ENCODE measurements at regions not wholly inside any gene's neighbourhood (a gene's known extent, or its start where the extent isn't known, plus 50 kb on each side); places are given as distances from the start of the nearest gene placed in this dataset.
A peak's percentile ranks its signal among the peaks of the same experiment; 100 is the strongest.

GRCh38 chr15:35167675-35168074, 82.6 kb upstream of the NANOGP8 start (continued):
- TF ChIP-seq EZH2phosphoT487 (IDR thresholded peaks at IDR 0.05; ENCODE audit: unreplicated experiment), result no peak

DNA sequence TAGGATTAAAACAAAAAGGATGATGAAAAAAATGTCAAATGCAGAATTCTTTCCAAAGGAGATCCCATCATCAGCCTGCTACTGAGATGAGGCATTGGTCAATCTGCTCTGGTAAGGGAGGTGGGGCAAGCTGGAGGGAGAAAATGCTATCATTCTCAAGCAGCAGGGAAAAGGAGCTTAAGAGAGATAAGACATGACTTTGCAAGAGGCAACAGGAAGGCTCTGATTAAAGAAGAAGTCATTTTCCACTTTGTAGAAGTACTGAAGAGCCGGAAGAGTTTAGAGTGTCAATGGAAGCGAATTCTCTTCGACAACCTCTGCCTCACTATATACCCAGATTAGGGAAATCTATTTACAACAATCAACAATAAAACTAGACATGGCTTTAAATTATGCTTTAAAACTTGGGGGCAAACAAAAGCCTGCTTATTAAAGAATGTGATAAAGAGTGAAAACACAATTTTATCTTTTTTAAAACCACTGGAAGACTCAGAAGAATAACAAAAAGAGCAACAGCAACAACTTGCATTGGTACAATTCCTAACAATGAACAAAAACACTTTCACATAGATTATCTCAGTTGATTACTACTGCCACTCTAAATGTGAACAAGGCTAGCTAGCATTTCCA, 81.8 kb upstream of the NANOGP8 start:
- no peak overlapping the region for H3K27ac ChIP-seq (ENCODE audit: low read depth)
- Mint-ChIP-seq H3K27me3 (ENCODE audit: insufficient read depth, low read depth, poor library complexity) (no peaks in the 10 kb centered on the region), H3K27ac (no peak overlapping the region), H3K4me1 (peaks cover 10% of the 10 kb centered on the region; the same call in 2 of the 3 replicates), H3K9me3 (no peaks in the 10 kb centered on the region), H3K4me3 (no peak overlapping the region), H3K36me3 (ENCODE audit: low read depth) (no peaks in the 10 kb centered on the region)
- no peak overlapping the region for H3K4me3 ChIP-seq
- H3F3A ChIP-seq (replicated peaks; ENCODE audit: low read depth), result no peaks in the 10 kb centered on the region
- ATAC-seq (peak; percentile 34; the same call in 2 of the 3 replicates), DNase-seq (ENCODE audit: low spot score) (no peak)
- no peaks in the 10 kb centered on the region for H4K20me1 ChIP-seq (replicated peaks; ENCODE audit: insufficient read depth)
- no peaks in the 10 kb centered on the region for H3K4me1 ChIP-seq (ENCODE audit: insufficient read depth)
- H3K36me3 ChIP-seq (ENCODE audit: insufficient read depth), result no peaks in the 10 kb centered on the region
- no peaks in the 10 kb centered on the region for H3K79me2 ChIP-seq (replicated peaks; ENCODE audit: insufficient read depth)
- H3K27me3 ChIP-seq (ENCODE audit: insufficient read depth), result no peaks in the 10 kb centered on the region
- H2AFZ ChIP-seq, result peak overlapping the region; percentile 4; the same call in 1 of the 2 replicates
- no peaks in the 10 kb centered on the region for H3K9me2 ChIP-seq (ENCODE audit: insufficient read depth)
- H3K4me2 ChIP-seq, result no peak overlapping the region
- TF ChIP-seq, protein P1, sequence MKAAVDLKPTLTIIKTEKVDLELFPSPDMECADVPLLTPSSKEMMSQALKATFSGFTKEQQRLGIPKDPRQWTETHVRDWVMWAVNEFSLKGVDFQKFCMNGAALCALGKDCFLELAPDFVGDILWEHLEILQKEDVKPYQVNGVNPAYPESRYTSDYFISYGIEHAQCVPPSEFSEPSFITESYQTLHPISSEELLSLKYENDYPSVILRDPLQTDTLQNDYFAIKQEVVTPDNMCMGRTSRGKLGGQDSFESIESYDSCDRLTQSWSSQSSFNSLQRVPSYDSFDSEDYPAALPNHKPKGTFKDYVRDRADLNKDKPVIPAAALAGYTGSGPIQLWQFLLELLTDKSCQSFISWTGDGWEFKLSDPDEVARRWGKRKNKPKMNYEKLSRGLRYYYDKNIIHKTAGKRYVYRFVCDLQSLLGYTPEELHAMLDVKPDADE (IDR thresholded peaks at IDR 0.05), result no peak
- TF ChIP-seq, protein P2, sequence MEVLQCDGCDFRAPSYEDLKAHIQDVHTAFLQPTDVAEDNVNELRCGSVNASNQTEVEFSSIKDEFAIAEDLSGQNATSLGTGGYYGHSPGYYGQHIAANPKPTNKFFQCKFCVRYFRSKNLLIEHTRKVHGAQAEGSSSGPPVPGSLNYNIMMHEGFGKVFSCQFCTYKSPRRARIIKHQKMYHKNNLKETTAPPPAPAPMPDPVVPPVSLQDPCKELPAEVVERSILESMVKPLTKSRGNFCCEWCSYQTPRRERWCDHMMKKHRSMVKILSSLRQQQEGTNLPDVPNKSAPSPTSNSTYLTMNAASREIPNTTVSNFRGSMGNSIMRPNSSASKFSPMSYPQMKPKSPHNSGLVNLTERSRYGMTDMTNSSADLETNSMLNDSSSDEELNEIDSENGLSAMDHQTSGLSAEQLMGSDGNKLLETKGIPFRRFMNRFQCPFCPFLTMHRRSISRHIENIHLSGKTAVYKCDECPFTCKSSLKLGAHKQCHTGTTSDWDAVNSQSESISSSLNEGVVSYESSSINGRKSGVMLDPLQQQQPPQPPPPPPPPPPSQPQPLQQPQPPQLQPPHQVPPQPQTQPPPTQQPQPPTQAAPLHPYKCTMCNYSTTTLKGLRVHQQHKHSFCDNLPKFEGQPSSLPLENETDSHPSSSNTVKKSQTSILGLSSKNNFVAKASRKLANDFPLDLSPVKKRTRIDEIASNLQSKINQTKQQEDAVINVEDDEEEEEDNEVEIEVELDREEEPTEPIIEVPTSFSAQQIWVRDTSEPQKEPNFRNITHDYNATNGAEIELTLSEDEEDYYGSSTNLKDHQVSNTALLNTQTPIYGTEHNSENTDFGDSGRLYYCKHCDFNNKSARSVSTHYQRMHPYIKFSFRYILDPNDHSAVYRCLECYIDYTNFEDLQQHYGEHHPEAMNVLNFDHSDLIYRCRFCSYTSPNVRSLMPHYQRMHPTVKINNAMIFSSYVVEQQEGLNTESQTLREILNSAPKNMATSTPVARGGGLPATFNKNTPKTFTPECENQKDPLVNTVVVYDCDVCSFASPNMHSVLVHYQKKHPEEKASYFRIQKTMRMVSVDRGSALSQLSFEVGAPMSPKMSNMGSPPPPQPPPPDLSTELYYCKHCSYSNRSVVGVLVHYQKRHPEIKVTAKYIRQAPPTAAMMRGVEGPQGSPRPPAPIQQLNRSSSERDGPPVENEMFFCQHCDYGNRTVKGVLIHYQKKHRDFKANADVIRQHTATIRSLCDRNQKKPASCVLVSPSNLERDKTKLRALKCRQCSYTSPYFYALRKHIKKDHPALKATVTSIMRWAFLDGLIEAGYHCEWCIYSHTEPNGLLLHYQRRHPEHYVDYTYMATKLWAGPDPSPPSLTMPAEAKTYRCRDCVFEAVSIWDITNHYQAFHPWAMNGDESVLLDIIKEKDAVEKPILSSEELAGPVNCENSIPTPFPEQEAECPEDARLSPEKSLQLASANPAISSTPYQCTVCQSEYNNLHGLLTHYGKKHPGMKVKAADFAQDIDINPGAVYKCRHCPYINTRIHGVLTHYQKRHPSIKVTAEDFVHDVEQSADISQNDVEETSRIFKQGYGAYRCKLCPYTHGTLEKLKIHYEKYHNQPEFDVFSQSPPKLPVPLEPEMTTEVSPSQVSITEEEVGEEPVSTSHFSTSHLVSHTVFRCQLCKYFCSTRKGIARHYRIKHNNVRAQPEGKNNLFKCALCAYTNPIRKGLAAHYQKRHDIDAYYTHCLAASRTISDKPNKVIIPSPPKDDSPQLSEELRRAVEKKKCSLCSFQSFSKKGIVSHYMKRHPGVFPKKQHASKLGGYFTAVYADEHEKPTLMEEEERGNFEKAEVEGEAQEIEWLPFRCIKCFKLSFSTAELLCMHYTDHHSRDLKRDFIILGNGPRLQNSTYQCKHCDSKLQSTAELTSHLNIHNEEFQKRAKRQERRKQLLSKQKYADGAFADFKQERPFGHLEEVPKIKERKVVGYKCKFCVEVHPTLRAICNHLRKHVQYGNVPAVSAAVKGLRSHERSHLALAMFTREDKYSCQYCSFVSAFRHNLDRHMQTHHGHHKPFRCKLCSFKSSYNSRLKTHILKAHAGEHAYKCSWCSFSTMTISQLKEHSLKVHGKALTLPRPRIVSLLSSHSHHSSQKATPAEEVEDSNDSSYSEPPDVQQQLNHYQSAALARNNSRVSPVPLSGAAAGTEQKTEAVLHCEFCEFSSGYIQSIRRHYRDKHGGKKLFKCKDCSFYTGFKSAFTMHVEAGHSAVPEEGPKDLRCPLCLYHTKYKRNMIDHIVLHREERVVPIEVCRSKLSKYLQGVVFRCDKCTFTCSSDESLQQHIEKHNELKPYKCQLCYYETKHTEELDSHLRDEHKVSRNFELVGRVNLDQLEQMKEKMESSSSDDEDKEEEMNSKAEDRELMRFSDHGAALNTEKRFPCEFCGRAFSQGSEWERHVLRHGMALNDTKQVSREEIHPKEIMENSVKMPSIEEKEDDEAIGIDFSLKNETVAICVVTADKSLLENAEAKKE (CRISPR knock-in tag; IDR thresholded peaks at IDR 0.05), result no peak
- TF ChIP-seq, protein P3, sequence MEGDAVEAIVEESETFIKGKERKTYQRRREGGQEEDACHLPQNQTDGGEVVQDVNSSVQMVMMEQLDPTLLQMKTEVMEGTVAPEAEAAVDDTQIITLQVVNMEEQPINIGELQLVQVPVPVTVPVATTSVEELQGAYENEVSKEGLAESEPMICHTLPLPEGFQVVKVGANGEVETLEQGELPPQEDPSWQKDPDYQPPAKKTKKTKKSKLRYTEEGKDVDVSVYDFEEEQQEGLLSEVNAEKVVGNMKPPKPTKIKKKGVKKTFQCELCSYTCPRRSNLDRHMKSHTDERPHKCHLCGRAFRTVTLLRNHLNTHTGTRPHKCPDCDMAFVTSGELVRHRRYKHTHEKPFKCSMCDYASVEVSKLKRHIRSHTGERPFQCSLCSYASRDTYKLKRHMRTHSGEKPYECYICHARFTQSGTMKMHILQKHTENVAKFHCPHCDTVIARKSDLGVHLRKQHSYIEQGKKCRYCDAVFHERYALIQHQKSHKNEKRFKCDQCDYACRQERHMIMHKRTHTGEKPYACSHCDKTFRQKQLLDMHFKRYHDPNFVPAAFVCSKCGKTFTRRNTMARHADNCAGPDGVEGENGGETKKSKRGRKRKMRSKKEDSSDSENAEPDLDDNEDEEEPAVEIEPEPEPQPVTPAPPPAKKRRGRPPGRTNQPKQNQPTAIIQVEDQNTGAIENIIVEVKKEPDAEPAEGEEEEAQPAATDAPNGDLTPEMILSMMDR (conservative IDR thresholded peaks at IDR 0.05; ENCODE audit: low read depth in 2 of 2), result no peak
- no peak for TF ChIP-seq NANOG (IDR thresholded peaks at IDR 0.05; ENCODE audit: borderline replicate concordance)
- no peak for TF ChIP-seq REST (IDR thresholded peaks at IDR 0.05; ENCODE audit: unreplicated experiment)
- TF ChIP-seq CREB1 (CRISPR knock-in tag; IDR thresholded peaks at IDR 0.05; ENCODE audit: low read depth), result no peak
